Endothelial cell of hepatic sinusoid (primary cell): ENCODE measurements at regions not wholly inside any gene's neighbourhood (a gene's known extent, or its start where the extent isn't known, plus 50 kb on each side); places are given as distances from the start of the nearest gene placed in this dataset.
"Not testable (repeated sequence)": the region's sequence is repeated elsewhere in the genome, so short reads cannot be mapped to it uniquely, and the experiment has no call there.

ENCODE experiments used
- in situ Hi-C: cut with HindIII; loops from 2 replicates; pipeline ENCODE4 v1.10.0; 2017; ENCODE audit warnings: low sequenced_read_pairs

DNA sequence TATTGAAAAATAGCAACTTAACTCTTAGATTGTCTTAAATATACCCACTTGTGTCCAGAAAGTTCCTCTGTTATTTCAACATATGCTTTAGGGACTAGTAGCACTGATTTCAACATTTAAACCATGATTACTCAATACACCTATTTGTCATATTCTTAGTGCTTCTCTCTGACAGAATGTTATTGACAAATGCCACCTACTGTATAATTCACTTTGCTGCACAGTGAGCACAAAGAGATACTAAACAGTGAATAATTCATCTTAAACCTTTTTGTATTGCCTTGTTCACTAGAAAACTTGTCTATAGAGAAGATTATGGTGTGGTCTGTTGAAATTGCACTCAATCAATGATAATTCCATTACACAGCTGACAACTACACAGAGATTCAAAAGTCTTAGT is 692.6 kb downstream of the PCDH17 start:
- in situ Hi-C loops: no loop called here

DNA sequence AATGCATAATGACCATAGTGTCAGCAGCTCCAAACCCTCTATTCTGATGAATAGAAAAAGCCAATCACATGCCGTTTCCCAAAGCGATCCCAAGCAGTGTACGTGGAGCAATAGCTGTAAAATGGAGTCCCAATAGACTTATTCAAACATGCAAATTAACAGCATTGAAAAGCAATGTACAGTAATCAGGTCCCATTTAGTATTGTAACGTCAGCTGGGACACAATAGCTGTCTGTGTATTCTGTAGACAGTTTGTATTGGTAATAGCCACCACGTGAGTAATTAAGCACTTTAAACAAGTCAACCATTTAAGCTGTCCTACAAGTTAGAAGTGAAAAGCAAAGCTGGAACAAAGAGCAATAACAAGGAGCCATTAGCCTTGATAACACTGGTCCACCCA is 698.2 kb downstream of the PCDH17 start:
- in situ Hi-C loops: no loop called here

DNA sequence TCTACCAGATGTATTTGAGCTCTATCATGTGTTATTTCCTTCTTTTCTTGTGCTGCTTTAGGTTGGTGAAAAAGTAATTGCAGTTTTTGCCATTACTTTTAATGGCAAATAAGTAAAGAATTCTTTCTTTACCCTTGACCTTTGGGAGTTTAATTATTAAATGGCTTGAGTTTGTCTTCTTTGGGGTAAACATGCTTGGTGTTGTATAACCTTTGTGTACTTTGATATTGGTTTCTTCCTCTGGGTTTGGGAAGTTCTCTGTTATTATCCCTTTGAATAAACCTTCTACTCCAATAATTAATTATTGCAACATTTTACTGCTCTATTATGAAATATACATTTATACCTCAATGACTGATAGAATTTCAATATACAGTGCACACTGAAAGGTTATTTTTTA is 709.4 kb downstream of the PCDH17 start:
- in situ Hi-C loops: no loop called here

DNA sequence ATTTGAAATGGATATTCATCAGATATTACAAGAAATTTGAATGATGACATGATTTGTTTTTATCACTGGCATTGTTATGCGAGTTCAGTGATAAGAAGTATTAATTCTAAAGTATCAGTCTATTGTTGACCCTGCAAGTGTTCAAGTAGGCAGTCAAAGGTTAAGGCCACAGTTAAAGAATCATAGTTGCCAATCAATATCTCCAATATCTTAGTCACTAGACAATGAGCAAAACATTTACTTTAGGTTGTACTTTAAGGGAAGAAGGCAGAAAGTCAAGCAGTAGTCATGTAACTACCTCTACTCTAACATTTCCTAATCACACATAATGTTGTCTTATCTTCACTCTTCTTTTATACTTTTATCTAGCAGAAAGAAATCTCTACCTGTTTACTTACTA is 709.8 kb downstream of the PCDH17 start:
- in situ Hi-C loops: no loop called here

DNA sequence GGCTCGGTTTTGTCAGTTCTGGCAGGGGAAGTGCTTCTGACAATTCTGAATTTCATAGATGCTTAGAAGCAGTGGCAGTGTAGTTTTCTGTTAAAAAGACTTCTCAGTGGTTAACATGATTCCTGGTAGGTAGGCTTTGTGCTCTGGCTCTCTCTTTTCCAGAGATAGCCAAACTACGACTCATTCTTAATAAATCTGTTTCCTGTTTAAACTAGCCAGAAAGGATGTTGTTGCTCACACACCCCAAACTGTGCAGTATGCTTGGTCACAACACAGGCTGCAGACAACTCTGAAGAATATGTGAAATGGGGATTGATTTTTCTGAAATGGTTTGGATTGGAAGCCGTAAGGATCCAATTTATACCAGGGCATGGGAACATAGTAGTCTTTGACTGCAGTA is 711.5 kb downstream of the PCDH17 start:
- in situ Hi-C loops: no loop called here

DNA sequence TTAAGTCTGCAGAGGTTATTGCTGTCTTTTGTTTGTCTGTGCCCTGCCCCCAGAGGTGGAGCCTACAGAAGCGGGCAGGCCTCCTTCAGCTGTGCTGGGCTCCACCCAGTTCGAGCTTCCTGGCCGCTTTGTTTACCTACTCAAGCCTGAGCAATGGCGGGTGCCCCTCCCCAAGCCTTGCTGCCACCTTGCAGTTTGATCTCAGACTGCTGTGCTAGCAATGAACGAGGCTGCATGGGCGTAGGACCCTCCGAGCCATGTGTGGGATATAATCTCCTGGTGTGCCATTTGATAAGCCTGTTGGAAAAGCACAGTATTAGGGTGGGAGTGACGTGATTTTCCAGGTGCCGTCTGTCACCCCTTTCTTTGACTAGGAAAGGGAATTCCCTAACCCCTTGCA is 720.6 kb downstream of the PCDH17 start:
- in situ Hi-C loops: not testable (repeated sequence)

DNA sequence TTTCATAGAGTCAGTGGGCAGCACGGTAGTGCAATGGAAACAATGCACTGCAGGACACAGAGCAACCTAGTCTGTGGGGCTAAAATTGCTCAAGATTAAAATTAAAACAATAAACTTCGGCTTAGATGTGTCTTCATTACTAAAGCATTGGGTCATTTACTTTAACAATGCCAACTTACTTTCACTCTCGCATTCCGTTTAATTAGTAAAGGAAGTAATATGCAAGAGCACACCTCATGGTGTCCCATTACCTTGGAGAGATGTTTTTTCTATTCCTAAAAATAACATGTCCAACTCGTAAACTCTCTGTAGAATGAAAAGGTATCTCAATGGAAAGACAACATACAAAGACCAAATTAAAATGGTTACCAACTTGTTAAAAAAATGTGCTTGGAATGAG is 738.4 kb downstream of the PCDH17 start:
- in situ Hi-C loops: no loop called here

DNA sequence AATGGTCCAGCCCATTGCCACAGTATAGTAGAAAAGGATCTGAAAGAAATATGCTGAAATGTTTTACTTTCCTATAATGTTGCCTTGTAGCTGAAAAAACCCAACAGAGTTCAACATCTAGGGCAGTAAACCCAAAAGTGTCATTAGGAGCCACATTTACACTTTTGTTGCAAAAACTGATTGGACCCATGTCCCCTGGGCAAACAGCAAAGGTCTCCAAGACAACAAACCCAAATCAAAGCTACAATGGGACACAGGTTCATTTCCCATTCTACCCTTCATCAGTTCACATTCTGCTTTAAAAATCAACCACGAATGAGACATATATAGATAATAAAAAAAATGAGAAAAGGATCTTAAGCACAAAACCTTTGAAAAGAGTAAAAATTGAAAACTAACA is 744.8 kb downstream of the PCDH17 start:
- in situ Hi-C loops: no loop called here

DNA sequence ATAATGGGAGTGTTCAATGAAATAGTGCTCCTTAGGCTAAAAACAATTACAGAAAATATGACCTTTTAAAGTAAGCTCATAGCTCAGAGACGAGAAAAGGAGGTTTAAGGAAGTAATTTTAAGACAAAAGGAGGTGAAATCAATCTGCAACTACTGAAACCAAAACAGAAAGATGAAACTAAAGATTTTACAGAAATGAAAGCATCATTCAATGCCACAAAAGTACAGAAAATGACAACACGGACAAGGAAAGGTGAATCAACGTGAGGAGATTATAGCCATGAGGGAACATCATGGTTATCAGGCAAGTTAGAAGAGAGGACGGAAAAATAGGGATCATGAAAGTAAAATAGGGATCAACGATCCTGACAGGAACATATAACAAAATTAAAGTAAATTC is 745.2 kb downstream of the PCDH17 start:
- in situ Hi-C loops: no loop called here

DNA sequence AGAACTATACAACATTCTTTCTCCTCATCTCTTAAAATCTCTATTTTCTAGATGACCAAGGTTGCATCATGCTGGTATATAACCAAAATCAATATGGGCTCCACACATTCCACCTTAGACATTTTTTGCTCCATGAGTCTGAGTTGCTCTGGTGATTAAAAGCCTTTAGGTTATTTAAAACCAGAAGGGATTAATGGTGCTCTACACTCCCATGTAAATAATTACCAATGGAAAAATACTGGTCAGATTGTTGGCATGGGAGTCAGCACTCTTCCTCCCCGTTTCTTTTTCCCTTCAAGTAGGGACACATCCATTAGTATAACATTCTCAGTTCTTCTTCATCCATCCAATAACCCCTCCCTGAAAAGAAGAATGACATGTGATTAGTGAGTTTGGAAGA is 747.7 kb downstream of the PCDH17 start:
- in situ Hi-C loops: no loop called here

DNA sequence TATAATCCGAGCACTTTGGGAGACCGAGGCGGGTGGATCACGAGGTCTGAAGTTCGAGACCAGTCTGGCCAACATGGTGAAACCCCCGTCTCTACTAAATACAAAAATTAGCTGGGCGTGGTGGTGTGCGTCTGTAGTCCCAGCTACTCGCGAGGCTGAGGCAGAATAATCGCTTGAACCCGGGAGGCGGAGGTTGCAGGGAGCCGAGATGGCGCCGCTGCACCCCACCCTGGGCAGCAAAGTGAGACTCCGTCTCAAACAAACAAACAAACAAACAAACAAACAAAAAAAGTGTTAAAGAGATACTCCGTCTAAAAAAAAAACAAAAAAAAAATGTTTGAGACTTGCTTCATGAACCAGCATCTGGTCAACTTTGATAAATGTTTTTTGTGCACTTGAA is 753.8 kb downstream of the PCDH17 start:
- in situ Hi-C loops: not testable (repeated sequence)

DNA sequence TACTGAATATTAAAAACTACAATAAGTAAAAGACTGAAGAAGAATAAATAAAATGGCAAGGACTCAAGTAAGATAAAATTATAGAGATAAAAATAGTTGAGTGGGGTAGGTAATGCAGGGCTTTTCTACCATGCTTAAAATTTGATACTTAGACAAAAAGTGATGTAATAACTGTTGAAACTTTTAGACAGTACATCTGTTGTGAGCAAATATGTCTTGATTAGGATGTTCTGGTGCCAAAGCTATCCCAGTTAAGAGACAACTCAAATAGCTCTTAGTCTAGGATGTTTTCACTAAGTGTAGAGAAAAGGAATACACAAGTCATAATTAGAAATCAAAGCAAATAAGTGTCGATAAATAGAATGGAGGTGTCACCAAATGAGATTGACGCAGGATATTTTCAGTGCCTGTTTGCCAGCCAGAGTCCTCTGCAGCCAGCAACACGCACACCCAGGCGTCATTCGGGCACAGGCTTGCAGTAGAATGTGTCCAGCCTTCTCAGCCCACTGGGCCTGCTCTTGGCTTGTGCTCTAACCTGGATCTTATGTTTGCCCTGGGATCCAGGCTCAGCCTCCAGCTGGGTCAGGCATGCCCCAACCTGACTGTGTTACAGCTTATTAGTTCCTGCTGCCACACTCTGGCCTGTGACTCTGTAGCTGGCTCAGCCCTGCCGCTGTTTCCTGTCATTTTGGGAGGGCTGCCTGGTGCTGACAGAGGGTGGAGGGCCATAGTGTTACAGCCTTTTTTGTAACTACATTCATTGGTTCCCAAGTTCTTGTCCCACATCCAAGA is 766.2 kb downstream of the PCDH17 start:
- in situ Hi-C loops: no loop called here

DNA sequence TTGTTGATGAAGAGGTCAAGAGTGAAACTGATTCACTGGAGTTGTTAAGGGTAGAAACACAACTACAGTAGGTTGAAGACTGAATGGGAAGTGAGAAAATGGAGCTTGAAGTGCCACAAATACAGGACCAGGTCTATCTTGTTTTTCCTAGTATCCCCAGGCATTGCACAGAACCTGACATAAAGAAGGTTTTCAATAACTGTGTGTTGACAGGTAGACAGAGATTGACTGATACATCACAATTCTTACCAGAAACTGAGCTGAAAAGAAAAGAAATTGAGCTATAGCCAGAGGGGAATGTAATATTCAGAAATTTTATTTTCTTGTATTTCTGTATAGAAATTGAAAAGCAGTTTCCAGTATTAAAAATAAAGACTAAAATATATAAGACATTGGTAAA is 767.7 kb downstream of the PCDH17 start:
- in situ Hi-C loops: no loop called here

DNA sequence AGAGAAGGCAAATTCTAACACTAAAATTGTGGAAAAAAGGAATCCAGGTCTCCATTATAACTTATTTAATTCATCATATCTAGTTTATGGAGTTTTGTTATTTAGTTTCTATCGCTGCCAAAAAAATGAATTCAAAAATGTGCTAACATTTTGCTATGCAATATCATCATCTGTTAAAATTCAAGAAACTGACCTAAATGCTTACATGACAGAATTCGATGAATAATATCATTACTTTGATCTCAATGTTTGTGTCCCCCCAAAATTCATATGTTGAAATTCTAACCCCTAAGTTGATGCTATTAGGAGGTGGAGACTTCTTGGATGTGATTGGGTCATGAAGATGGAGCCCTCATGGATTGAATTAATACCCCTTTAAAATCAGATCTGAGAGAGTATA is 775.0 kb downstream of the PCDH17 start:
- in situ Hi-C loops: no loop called here

DNA sequence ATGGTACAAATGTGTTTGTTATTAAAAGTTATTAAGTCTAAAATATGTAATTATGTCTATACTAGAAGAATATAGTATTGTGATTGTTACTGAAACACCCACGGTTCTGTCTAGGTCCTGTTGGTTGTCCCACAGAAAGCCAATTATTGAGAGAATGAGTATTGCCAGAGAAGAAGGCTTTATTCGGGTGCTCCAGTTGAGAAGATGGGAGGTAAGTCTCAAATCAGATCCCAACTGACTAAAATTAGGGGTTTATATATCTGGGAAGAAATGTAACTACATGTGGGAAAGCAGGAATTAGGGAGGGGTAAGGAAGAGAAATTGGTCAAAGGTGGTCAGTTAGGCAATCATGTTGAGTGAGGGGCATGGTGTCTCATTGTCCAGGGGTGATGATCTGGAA is 798.4 kb downstream of the PCDH17 start:
- in situ Hi-C loops: no loop called here

DNA sequence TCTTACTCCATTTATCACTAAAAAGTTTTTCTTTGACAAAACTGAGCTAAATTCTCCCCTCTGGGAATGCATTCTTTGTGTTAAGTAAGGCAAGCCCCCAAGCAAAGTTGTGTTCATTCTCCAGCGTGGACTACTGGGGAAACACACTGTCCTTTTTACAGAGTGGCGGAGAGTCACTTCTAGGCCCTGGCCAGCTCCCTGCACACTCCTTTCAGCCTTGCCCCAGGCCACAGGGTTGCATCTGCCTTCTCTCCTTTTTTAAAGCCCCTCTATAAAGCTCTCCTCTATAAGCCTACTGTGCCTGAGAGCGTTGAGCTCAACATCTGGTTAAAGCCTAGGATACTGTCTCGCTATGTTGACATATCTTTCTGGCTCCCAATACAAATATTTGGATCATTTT is 803.4 kb downstream of the PCDH17 start:
- in situ Hi-C loops: no loop called here

DNA sequence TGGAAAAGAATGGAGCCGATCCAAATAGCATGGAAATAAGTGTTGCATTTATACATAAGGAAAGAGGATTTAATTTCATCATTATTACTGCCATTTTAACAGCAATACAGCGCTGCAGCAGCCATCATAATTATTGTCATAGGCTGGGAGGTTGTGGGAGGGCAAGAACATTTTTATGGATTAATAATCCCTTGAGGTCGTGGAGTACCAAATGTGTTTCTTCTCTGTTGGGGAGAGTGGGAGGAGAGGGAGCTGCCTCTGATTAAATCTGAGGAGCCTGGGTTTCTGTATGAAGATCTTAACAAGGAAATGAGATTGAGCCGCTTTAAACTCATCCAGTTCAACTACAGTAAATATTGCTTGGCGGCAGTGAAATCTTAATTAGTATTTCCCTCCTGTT is 805.9 kb downstream of the PCDH17 start:
- in situ Hi-C loops: no loop called here

DNA sequence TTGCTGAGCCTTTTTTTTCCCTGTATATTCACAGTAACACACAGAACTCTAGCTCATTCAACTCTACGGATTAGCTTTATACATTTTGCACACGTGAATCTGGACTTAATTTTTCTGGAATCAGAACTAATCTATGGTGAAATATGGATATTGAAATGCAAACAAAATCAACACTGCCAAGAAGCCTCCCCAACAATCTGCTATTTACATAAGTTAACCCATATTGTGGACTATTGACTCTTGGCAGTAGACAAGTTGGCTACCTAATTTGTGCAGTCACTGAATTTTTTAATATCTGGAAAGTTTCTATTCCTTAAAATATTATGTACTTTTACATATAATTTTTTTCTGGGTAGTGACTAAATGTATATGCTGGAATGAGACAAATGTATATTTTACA is 815.4 kb downstream of the PCDH17 start:
- in situ Hi-C loops: no loop called here

DNA sequence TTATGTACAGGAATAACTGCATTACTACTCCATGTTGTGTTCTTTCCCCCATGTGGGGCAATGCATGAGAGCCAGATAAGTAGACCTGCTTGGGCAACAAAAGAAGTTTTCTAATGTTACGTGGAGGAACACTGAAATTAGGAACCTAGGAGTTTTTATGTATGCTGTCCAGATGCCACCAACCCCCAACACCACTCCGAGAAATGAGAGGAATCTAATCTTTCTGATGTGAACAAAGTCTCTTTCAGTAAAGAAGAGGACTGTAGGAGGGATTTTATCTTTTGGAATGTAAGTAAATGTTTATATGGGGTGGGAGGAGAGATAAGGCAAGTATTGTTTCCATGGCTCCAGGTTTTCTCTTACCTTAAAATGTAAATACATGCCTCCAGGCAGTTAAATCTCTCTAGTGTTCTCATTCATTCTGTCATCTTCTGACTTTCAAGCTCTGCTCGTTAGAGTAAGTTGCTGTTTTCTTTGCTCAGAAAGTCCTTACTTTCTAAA is 820.6 kb downstream of the PCDH17 start:
- in situ Hi-C loops: no loop called here

DNA sequence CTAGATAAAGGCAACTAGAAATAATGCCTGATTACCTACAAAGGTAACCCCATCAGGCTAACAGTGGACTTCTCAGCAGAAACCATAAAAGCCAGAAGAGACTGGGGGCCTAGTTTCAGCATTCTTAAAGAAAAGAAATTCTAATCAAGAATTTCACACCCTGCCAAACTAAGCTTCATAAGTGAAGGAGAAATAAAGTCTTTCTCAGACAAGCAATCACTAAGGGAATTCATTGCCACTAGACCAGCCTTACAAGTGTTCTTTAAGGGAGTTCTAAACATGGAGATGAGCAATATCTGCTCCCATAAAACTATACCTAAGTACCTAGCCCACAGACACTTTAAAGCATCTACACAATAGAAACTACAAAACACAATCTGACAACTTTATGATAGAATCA is 823.5 kb downstream of the PCDH17 start:
- in situ Hi-C loops: no loop called here

DNA sequence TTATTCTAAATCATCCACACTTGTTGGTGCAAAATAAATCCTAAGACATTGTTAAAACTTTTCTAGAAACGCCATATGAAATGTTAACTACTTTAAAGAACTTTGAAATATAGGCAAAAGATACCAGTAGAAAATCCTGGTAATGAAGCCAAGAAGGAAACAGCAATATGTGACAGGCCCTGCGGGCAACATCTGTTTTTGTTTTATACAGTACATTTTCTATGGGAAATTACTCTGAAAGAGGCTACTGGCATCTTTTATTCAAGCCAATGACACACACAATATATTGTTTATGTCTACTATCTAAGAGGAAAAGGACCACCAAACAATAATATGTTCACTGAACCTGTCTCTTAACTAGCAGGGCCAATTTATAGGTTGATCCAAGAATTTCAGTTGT is 829.7 kb downstream of the PCDH17 start:
- in situ Hi-C loops: no loop called here

DNA sequence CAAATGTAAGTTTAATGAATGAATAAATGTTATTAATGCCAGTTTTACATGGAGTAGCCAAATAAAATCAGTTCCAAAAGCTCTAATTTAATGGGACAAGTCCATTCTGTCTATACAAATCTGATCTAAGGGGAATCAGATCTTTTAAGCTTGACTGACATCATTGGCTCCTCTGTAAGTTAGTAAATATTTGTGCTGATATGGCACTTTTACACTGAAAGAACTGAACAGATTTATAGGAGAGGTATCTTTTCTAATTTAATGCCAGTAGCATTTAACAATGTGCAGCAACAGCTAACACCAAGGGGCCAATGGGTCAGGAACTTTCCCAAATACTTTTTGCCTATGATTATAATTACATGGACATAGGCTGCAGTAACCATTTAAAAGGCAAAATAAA is 832.3 kb downstream of the PCDH17 start:
- in situ Hi-C loops: no loop called here

DNA sequence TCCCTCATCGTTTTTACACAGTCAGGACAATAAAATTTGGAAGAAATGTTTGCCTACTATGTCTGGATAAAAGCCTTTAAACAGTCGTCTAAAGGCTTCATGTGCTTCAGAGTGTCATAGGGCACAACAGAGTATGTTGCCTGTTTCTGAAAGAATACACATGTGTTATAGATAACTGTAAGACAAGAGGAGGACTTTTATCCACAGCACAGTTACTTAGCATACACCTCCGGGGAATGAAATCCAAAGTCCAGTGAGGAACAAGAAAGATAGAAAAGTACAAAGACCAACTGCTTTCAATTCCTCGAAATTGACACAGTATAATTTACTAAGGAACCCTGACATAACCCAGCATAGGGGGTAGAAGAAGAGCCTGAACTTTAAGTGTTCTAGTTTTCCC is 835.6 kb downstream of the PCDH17 start:
- in situ Hi-C loops: no loop called here
